ENCODE measurements at regions not wholly inside any gene's neighbourhood (a gene's known extent, or its start where the extent isn't known, plus 50 kb on each side); places are given as distances from the start of the nearest gene placed in this dataset.

DNA sequence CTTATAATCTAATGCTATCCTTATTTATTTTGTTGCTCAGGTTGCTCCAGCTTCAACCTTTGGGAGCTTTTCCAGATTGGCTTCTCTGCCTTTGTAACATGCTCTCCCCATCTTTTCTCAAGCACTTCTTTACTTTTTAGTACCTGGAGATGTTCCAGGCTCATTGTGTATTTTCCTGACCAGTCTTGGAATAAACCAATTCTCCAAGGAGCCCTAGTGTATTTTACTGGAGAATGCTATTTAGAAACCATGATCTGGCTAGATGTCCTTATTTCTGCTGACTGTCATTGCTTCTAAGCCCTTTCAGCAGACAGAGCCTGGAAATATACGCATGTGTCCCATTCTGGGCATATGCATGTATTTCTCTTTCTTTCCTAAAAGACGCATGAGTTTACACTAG lies 95.7 kb downstream of the EMX2 start:
- DNase-seq (ENCODE audit: low read depth in 1 of 2, low spot score in 1 of 2) (no peak), ATAC-seq (no peak), FAIRE-seq (no peak)
- H3K4me3 ChIP-seq = no peak overlapping the region
- ChIA-PET POLR2A (no interaction called here), CTCF (no interaction called here)
- TF ChIP-seq JUNB (IDR thresholded peaks at IDR 0.05) = no peak
- TF ChIP-seq KDM1A (IDR thresholded peaks at IDR 0.05; ENCODE audit: low read depth) = no peak
- TF ChIP-seq, protein P1, sequence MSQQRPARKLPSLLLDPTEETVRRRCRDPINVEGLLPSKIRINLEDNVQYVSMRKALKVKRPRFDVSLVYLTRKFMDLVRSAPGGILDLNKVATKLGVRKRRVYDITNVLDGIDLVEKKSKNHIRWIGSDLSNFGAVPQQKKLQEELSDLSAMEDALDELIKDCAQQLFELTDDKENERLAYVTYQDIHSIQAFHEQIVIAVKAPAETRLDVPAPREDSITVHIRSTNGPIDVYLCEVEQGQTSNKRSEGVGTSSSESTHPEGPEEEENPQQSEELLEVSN (IDR thresholded peaks at IDR 0.05; ENCODE audit: borderline replicate concordance, low read depth) = no peak
- no peak for TF ChIP-seq FOSL2 (IDR thresholded peaks at IDR 0.05)
- no peak for TF ChIP-seq FOSL2 (CRISPR knock-in tag; IDR thresholded peaks at IDR 0.05)
- TF ChIP-seq RNF2 (IDR thresholded peaks at IDR 0.05; ENCODE audit: borderline replicate concordance, low read depth) = no peak
- H3K4me2 ChIP-seq = no peak overlapping the region
- H3K27ac ChIP-seq = no peak overlapping the region
- 45% methylated on average over 2 of the region's 2 CpGs for WGBS (ENCODE audit: missing lambda C conversion rate)
- H3K9me3 ChIP-seq = peaks cover 4% of the 10 kb centered on the region; the same call in 1 of the 3 replicates
- no peaks in the 10 kb centered on the region for H3K4me1 ChIP-seq

DNA sequence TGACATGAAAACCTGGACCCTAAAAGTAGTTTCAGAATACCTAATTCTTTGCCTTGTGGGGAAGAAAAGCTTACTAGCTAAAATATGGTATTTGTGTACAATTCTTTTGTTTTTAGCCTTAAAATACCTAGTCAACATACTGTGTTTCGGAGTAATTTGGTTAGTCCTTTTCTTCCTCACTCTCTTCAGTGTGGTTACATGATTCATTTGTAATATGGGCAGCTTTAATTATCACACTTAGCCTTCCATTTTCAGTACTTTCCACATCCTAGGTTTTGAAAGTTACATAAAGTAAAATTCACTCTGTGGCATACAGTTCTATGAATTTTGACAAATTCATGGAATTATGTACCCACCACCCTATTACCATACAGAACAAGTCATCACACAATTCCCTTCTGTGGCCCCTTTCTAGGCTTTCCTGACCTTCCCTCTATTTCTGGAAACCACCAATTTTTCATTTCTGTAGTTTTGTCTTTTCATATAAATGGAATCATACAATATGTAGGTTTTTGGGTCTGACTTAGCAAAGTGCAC lies 96.2 kb downstream of the EMX2 start:
- ATAC-seq (no peak), FAIRE-seq (no peak), DNase-seq (ENCODE audit: low read depth in 1 of 2, low spot score in 1 of 2) (no peak)
- Histone ChIP-seq H3K4me3 (no peak overlapping the region), H3K27ac (no peak overlapping the region), H3K9me3 (peaks cover 4% of the 10 kb centered on the region; the same call in 1 of the 3 replicates), H3K4me2 (no peak overlapping the region), H3K4me1 (no peaks in the 10 kb centered on the region)
- CTCF ChIA-PET = no interaction called here
- 3% methylated on average over 1 of the region's 1 CpG for WGBS (ENCODE audit: missing lambda C conversion rate)
- TF ChIP-seq SMC3 (IDR thresholded peaks at IDR 0.05) = no peak
- no peak for TF ChIP-seq EP300 (IDR thresholded peaks at IDR 0.05)
- TF ChIP-seq HOXA7 (CRISPR knock-in tag; IDR thresholded peaks at IDR 0.05) = no peak
- TF ChIP-seq PHF8 (IDR thresholded peaks at IDR 0.05; ENCODE audit: borderline replicate concordance, low read depth) = no peak
- TF ChIP-seq, protein P2, sequence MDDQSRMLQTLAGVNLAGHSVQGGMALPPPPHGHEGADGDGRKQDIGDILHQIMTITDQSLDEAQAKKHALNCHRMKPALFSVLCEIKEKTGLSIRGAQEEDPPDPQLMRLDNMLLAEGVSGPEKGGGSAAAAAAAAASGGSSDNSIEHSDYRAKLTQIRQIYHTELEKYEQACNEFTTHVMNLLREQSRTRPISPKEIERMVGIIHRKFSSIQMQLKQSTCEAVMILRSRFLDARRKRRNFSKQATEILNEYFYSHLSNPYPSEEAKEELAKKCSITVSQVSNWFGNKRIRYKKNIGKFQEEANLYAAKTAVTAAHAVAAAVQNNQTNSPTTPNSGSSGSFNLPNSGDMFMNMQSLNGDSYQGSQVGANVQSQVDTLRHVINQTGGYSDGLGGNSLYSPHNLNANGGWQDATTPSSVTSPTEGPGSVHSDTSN (IDR thresholded peaks at IDR 0.05) = no peak
- TF ChIP-seq, protein P1 (IDR thresholded peaks at IDR 0.05; ENCODE audit: borderline replicate concordance, low read depth) = no peak
- TF ChIP-seq CBX2 (IDR thresholded peaks at IDR 0.05; ENCODE audit: borderline replicate concordance, low read depth) = no peak
- TF ChIP-seq CHD4 (IDR thresholded peaks at IDR 0.05; ENCODE audit: borderline replicate concordance) = no peak
- TF ChIP-seq POLR2A (IDR thresholded peaks at IDR 0.05; ENCODE audit: low read length) = no peak
- no peak for TF ChIP-seq ESRRA (IDR thresholded peaks at IDR 0.05; ENCODE audit: borderline replicate concordance, low read length)
- no peak for TF ChIP-seq MAZ (IDR thresholded peaks at IDR 0.05; ENCODE audit: borderline replicate concordance, low read depth, low read length)
- TF ChIP-seq ZNF302 (CRISPR knock-in tag; IDR thresholded peaks at IDR 0.05) = no peak
- TF ChIP-seq JUN (IDR thresholded peaks at IDR 0.05) = no peak
- TF ChIP-seq, protein P3, sequence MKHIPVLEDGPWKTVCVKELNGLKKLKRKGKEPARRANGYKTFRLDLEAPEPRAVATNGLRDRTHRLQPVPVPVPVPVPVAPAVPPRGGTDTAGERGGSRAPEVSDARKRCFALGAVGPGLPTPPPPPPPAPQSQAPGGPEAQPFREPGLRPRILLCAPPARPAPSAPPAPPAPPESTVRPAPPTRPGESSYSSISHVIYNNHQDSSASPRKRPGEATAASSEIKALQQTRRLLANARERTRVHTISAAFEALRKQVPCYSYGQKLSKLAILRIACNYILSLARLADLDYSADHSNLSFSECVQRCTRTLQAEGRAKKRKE (CRISPR knock-in tag; IDR thresholded peaks at IDR 0.05; ENCODE audit: low read depth) = no peak
- no peak for TF ChIP-seq EHMT2 (IDR thresholded peaks at IDR 0.05; ENCODE audit: low read depth)
- no peak for TF ChIP-seq POLR2AphosphoS2 (conservative IDR thresholded peaks at IDR 0.05; ENCODE audit: low read length)
- no peak for TF ChIP-seq NPAS2 (CRISPR knock-in tag; IDR thresholded peaks at IDR 0.05; ENCODE audit: borderline replicate concordance)
- POLR2A ChIA-PET = no interaction called here

DNA sequence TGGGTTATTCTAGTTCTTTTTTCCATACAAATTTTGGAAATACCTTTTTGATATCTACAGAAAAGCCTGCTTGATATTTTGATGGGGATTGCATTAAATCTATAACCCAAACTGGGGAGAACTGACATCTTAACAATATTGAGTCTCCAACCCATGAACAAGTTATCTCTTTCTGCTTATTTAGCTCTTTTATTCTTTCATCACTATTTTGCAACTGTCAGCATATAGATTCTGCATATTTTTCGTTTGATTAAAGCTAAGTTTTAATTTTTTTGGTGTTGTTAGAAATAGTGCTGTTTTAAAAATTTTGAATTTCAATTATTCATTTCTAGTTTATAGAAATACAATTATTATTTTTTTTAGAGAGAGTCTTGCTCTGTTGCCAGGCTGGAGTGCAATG lies 97.9 kb downstream of the EMX2 start:
- TF ChIP-seq EHF (CRISPR knock-in tag; IDR thresholded peaks at IDR 0.05) = no peak
- TF ChIP-seq MAFK (IDR thresholded peaks at IDR 0.05; ENCODE audit: partially characterized antibody) = peak; percentile 62
- no peak for TF ChIP-seq CHD2 (IDR thresholded peaks at IDR 0.05; ENCODE audit: low read length, partially characterized antibody)
- H3K9me3 ChIP-seq = peaks cover 4% of the 10 kb centered on the region; the same call in 1 of the 3 replicates
- ChIA-PET POLR2A (no interaction called here), CTCF (no interaction called here)
- DNase-seq (ENCODE audit: low read depth in 1 of 2, low spot score in 1 of 2) (no peak), FAIRE-seq (no peak), ATAC-seq (no peak)
- H3K4me1 ChIP-seq = no peaks in the 10 kb centered on the region
- H3K27ac ChIP-seq = no peak overlapping the region
- WGBS (ENCODE audit: missing lambda C conversion rate) = 2% methylated on average over 1 of the region's 1 CpG
- no peak overlapping the region for H3K4me2 ChIP-seq
- no peak overlapping the region for H3K4me3 ChIP-seq

All from A549 (cell line).